Loucy (cell line): ENCODE measurements at regions not wholly inside any gene's neighbourhood (a gene's known extent, or its start where the extent isn't known, plus 50 kb on each side); places are given as distances from the start of the nearest gene placed in this dataset.

Experiments
- CTCF ChIP-seq: fragments of 200-600 bp; sonication (generic); conservative IDR thresholded peaks from 2 replicates; pipeline ENCODE4 v1.5.1; 2014; ENCODE audit warnings: mild to moderate bottlenecking, antibody characterized with exemption, low read length
- EZH2phosphoT487 ChIP-seq: fragments of 200-600 bp; IDR thresholded peaks from 2 replicates; pipeline ENCODE4 v1.6.1; 2018; ENCODE audit warnings: antibody characterized with exemption, mild to moderate bottlenecking, moderate library complexity, borderline replicate concordance

DNA sequence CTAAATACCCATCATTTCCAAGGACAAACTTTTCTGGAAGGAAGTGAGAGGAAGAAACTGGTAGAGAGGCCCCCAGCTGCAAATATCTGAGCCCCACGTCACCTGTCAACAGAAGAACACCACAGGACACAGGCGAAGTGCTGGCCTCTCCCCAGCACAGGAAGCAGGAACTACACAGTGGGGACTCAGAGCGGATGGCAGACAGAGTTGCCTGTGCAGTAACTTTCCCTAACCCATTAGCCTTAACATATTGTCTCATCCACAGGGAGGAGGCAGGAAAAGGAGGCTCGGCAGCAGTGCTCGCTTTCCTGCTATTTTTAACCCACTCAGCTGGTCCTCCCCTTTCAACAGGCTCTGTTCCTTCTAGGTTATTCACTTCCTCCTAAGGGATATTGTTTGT is 111.5 kb upstream of the TMPO start:
- TF ChIP-seq CTCF = no peak
- TF ChIP-seq EZH2phosphoT487 = no peak
